ENCODE measurements at regions not wholly inside any gene's neighbourhood (a gene's known extent, or its start where the extent isn't known, plus 50 kb on each side); places are given as distances from the start of the nearest gene placed in this dataset.

DNA sequence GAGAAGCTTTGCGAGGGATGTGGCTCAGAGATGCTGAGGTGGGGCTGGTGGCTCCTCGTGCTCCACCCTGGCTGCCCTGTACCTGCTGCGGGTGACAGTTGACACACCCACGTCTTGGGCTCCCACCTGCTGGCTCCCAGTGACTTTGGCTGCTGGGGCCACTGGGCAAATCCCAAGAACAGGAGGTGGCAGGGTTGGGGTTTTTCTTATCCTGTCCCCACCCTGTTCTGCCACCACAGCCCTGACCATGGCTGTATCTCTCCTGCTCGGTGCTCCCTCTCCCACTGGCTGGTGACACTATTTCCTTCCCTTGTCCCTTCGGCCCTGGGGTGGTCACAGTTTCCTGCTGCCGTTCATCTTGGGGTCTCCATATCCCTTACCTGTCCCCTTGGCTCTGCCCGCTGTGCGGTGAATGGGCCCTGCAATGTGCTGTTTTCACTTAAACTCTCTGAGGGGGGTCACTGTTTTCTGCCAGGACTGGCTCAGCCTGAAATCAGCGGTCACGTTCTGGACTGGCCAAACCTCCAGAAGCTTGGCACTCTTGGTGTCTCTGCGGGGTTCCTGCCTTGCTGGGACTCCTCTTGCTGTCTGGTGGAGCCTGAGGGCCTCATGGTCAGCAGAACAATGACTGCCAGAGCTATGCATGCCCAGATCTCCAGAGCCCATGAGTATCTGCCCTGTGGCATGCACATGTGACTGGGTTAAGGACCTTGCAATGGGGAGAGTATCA lies 144.2 kb downstream of the IRF8 start:
- DNase-seq = no peak

DNA sequence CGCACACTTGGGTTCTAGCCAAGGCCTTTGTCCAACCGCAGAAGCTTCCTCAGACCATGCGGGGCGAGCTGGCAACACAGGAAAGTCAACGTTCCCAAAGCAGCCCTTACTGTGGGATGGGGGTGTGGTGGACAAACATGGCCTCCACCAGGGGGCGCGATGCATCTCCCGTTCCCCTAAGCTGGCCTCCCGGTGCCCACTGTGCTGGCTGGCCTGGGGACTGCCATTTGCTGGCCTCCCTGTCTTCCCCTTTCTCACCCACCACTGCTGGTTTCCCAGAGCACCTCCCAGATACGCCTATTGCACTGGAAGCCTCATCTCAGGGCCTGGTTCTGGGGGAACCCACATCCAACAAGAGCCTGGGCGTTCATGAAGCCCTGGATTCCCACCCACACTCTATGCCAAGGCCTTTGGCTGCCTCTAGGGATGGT lies 145.3 kb downstream of the IRF8 start:
- peak; percentile 24 for DNase-seq

DNA sequence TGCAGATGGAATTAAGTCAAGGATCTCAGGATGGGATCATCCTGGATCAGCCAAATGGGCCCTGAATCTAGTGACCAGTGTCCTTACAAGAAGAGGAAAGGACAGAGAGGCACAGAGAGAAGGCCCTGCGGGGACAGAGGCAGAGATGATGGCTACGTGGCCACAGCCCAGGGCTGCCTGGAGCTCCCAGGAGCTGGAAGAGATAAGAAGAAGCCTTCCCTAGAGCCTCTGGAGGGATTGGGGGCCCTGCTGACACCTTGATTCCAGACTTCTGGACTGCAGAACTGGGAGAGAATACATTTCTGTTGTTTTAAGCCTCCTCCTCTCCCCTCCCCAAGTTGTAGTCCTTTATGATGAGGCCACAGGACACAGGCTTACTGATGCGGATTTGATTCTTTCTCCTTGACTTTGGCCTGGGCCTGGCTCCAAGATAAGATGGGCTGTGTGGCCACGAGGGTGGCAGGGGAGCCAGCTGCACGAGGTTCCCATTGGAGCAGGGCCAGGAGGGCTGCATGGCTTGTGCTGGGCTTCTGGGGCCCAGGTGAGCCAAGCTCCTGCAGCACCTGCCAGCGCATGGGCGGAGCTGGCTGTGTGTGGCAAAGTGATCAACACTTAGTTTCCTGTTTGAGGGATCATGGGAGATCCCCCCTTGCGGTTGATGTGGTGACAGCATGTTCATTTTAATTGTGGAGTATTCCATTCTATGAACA lies 146.1 kb downstream of the IRF8 start:
- DNase-seq = no peak

DNA sequence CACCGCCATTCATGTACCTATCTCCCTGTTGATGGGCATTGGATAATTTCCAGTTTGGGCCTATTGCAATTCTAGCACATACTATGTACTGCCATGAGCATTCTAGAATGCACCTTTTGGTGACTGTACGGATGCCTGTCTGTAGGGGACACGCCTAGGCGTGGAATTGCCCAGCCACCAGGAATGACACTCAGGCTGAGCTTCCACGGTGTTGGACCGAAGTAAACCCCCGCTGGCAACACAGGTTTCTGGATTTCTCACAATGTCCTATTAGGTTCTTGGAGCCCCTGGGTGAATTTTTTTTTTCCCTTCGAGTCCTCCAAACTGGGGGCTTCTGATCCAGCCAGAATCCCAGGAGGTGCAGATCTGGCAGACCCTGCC lies 146.6 kb downstream of the IRF8 start:
- DNase-seq = no peak

DNA sequence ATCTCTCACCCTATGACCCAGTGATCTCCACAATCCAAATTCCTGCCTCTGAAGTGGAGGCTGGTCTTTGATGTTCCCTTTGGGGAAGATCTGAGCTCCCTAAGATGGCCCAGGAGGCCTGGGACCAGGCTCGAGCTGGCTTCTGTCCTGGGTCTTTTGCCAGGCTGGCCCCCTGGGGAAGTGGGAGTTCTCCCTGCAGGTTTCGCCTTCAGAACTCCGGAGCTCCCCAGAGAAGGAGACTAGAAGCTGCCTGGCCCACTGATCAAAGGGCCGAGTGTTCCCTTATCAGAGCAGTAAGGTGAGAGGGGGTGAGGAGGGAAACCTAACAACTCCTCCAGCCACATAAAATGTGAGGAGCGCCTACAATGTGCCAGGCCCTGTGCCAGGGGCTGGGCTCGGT lies 147.1 kb downstream of the IRF8 start:
- no peak for DNase-seq

DNA sequence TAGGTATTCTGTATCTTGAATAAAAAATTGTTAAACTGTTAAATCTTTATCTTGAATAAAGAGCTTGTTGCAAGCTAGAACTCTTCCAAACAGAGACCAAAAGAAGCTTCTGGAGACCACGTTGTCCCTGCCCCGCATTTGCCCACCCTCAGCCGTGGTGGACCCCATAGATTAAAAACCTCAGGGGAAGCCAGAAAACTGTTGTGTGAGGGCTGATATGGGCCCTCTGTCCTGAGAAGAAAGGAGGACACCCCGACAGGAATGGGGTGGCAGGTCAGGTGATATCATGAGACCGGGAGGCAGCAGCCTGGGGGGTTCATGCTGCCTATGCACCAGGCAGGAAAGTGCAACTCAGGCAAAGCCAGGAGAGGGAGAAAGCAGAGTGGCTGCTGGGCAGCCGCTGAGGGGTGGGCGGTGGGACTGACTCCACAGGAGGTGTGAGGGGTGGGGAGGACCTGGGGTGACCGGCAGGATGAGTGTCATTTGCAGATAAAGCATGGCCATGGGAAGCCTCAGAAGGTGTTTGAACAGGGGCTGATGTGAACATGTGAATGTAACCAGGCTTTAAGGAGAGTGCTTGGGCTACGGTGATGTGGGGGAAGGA lies 147.8 kb downstream of the IRF8 start:
- no peak for DNase-seq

DNA sequence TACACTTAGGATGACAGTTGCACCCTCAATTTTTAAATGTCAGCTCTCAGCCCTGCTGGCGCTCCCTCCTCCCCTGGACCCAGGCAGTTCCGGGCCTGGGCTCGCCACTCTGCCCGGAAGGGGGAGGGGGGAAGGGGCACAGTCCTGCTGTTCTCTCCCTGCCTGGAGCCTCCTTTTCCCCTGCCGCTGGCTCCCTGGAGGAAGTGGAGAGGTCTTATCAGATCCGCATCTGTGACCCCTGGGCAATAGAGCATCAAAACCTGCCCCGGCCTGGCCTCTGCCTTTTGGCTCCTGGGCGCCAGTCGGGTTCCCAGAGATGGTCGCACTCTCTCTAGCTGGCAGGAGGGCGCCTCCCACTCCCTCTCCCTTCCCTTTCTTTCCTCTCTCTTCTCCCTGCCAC lies 149.3 kb downstream of the IRF8 start:
- DNase-seq = no peak

DNA sequence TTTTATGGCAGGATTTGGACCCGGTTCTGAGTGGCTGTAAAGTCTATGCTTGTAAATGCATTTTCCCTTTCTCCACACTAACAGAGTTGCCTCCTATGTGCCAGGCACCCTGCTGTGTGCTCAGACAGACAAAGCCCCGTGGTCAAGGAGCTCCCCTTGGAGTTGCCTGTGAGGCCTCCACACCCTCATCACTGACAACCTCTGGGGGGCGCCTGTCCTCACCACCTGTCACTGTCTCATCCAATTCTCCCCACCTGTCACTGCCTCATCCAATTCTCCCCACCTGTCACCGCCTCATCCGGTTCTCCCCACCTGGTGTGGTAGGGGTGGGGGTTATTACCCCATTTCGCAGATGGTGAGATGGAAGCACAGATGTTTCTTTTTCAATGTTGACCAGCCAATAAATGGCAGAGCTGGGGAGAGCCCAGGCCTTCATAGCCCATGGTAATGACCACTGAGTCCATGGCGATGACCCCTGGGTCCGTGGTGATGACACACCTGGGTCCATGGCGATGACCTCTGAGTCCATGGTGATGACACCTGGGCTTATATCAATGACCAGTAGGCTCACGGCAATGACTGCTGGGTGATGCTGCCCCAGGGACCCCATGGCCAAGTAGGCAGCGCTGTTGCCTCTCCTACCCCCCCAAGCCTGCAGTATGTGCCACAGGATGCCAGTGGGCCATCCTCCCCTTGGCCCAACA lies 150.1 kb downstream of the IRF8 start:
- no peak for DNase-seq

DNA sequence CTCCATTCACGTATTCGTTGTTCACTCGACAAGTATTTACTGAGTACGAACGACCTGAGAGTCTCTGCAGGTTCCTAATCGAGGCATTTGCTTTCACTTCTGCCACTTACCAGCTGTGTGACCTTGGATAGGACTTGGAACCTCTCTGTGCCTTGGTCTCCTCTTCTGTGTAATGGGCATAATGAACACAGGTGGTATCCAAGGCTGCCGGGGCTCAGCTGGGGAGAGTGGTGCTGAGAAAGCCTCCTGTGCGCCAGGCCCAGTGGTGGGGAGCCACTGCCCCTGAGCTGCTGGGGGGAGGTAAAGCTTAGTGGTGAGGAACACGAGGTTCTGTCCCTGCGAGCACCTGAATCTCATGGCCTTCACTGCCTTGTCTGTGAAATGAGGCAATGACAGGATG lies 150.7 kb downstream of the IRF8 start:
- DNase-seq = no peak

DNA sequence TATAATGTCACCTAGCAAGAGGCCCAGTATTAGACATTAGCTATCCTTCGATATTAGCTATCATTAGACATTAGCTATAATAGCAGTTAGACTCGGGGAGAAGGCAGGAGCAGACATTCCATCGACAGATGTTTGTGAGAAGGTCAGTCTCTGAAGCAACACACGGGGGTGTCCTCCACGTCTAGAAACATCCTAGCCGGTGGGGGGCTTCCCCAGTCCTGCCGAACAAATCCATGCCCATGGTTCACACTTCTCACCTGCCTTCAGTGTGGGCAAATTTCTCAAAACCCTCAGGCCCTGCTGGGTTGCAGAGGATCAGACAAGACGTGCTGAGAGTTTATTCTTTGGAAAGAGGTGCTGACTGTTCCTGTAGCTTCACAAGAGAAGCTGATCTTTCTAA lies 151.1 kb downstream of the IRF8 start:
- no peak for DNase-seq

DNA sequence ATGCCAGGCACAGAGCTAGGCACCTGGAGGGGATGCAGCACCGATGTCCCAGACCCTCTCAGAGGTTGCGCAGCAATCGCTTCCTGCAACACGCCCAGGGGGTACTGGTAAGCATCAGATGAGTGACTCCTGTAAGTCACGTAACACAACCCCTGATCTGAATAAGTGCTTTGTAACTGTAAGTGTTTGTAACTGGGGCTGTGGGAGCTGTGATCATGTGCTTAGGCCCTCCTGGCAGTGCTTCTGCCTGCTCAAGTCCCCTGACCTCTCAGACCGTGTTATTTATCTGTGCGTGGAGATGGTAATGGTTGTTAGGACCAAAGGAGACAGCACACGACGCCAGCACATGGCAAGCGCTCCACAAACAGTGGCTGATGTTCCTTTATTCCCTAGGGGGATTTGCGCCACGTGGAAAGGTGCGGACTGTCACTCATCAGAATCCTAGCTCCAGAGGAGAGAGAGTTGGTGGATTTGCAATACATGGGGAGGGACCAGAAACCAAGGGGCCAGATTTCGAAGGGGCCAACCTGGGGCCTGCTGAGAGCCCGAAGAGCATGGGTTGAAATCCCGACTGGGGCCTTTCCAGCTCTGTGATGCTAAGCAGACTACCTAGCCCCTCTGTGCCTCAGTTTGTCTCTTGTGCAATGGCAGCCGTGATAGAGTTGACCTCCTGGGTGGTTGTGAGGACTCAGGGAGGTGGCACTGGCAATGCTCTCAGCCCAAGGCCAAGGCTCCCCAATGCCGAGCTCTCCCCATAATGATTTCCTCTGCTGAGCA lies 151.8 kb downstream of the IRF8 start:
- no peak for DNase-seq

DNA sequence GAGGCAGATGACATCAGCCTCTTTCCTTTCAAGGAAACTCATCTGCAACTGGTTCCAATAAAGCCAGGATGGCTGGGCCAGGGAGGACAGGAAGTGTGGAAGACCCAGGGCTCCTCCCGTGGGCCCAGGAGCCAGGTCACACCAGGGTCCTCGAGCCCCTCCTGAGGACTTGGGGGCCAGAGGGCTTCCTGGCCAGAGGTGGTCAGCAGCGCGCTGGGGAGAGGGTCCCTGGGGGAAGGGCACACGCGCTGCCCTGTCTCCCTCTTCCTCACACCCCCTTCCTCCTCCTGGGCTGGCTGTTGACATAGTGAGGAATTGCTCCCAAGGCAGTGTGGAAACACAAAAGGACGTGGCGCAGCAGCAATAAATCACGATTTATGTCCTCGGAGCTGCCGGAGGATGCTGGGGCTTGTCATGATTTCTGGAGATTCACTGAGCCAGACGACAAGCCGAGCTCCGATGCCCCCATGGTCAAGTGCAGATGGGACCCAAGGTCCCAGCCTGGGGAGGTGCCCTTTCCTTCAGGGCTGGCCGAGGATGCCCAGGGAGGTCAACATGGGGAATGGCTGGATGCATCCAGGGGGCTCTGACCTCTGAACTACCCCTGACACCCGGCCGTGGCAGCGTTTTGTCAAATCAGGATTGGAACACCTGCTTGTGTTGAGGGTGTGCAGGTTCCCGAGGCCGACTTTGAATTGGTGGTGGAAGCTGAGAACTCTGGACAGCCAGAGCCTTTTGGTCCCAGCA lies 152.6 kb downstream of the IRF8 start:
- DNase-seq = peak; percentile 35

DNA sequence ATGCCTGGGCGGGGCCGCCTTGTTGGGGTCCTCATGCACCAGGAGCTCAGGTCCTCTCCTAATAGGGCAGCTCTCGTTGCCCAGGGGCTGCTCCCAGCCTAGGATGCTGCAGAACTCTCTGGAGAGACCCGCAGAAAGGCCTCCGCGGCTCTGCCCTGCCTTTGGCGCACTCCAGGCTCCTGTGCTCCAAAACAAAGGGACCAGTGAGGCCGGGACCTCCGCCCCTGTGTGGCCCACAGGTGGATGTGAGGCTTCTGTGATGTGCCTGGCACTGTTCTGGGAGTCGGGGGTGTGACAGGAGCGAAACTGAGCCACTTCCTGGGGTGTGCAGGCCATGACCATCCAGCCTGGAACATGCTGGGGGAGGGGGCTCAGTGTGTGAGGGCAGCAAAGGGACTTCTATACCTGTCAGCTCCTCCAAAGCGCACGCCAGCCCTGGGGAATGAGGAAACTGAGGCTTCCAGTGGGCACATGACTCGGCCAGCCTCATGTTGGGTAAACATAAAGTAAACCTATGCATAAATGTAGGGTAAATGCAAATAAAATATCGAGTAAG lies 153.2 kb downstream of the IRF8 start:
- DNase-seq = no peak

DNA sequence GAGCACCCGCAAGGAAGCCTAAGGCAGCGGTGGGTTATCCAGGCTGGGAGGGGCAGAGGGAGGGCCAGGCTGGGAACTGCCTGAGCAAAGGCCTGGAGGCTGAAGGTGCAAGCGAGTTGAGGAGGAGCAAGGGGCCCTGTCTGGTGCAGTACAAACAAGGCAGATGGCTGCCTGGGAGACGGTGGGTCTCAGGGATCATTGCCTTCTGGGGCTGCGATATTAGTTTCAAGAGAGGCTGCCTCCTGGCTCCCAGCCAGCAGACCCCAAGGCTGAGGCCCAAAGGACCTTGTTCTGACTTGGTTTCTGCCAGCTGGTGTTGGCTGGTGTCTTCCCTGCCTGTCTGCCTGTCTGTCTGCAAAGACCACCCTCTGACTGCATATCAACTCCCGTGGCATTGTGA lies 154.0 kb downstream of the IRF8 start:
- no peak for DNase-seq

DNA sequence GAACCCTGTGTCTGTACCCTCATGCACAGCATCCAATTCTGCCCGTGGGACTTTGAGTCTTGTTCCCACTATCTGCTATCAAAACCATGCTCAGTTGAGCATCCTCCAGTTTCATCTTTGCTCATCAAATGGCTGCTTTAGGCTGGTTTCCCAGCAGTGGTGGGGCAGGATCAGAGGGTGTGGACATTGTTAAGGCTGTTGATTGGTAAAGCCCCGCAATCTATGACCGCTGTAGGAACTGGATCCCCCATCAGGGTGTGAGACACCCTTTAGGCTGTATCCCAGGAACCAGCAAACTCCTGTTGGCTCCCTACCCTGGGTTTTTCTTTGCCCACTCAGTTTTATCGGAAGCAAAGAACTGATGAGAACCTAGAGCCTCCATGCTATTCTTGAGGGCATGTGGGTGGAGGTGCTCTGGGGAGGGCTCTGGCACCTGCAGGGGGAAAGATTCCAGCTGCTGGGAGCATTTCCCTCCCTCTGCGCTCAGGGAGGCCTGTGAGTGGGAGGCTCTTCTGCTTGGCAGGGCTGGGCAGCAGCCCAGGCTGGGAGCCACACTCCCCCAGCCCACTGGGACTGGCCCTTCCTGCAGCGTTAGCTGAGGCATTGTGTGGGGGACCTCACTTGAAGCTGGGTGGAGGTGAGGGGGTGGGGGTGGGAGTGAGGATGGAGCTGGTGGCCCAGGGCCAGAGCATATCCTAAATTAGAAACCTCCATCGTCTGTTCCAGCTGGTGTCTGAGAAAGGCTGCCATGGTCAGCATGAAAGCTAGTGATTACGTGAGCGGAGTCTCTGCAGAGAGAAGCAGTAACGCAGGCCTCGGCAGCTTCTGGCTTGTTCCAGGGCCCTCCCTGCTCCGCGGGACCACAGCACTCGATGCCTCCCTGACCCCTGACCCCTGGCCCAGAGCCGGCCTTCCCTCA lies 160.6 kb downstream of the IRF8 start:
- no peak for DNase-seq

DNA sequence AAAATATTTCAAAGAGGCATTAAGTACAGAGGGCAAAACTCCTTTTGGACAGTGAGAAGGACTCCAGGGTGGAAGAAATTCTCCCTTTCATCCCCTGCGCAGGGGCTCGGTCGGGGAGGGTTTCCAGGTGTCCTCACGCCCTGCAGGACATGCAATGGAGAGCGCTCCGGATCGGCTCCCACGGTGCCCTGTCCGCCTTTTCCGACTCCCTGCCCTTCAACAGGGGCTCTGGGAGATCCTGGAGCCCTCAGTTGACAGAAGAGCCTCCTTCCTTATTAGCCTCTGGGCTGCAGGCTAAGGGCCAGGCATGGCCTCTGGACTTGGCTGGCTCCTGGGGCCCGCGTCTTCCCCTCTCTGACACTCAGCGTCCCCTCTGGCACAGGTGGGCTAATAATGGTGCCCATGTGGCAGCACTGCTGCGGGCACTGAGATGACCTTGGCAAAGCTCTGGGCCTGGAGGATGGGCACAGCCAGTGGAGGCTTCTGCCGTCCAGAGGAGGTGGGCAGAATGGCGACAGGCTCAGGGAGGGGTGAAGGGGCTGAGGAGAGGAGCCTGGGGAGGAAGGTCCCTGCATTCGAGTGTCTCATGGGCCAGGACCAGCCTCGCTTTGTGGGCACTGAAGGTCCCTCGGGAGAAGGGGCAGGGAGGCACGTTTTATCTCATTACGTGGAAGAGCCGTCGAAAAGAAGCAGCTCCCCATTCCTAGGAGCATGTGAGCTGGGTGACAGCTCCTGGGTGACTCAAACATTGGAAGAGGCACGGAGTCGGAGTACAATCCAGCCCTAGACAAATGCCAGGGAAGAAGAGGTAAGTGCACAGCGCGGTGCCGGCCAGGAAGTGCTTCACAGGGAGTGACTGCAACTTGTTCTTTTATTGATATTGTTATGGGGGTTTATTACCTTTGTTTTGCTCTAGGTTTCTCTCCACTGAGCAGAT lies 161.7 kb downstream of the IRF8 start:
- DNase-seq = no peak

DNA sequence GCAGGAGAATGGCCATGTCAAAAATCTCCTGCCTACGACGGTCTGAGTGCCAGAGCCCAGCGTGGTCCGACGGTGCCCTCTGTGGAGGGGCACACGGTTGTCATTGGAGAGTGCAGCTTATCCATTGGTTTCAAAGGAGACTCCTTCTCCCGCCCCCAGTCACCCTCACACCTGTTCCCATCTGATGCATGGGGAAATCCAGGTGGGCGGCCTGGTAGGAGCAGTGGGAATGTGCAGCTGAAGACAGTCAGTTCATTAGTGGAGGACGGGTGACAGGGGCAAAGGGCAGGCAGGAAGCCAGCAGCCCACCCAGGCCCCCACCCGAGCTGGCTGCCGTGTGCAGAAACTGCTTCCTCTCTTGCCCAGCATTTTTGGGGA lies 162.3 kb downstream of the IRF8 start:
- DNase-seq = no peak

DNA sequence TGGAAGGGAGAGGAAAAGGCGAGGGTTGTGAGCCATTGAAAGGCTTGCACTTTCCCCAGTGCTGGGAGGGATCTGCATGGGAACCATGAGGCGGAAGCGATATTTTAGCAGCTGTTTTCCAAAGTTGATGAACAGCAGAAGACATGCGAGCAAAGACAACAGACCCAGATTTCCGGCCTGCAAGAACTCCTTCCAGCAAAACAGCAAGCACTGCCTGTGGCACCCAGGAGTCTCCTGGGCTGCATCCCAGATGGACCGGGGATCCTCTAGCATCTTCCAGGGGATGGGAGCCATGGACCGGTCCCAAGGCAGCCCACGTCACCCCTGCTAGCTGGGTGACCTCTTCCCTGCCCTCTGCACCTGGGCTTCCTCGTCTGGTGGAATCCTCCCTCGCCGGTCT lies 162.8 kb downstream of the IRF8 start:
- no peak for DNase-seq

DNA sequence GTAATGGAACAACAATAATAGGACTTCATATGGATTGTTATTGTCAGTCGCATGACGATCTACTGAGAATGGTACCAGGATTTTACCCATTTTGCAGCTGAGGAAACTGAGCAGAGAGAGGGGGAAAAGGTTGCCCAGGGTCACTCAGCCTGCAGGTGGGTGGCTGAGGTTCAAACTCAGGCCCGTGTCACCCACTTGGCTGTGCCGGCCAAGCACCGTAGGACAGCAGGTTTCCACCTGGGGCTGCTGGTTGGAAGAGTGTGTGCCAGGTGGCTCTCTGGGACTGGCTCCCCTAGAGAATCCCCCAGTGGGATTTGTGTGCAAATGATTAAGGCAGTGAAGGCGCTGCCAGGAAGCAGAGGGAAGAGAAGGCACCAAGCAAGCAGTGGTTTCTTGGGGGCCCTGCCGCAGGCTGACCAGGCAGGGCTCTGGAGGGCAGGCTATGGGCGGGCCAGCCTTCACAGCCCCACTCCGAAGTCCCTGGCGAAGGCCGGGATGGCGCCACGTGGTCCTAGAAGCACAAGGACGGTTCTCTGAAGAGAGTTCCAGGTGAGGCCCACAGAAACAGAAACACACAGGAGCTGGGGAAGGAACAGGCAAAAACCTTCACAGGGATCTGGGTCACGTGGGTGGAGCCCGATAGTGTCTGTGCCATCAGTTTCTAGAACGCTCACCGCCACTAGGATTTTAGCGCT lies 163.5 kb downstream of the IRF8 start:
- no peak for DNase-seq

Data from fibroblast of skin of right quadriceps (primary cell).